Testis (tissue), 2 donors: ENCODE measurements at regions not wholly inside any gene's neighbourhood (a gene's known extent, or its start where the extent isn't known, plus 50 kb on each side); places are given as distances from the start of the nearest gene placed in this dataset.

Experiments
- POLR2A ChIP-seq: fragments of 450-650 bp; IDR thresholded peaks from one replicate; pipeline ENCODE4 v1.6.1; 2017; ENCODE audit warnings: antibody characterized with exemption, mild to moderate bottlenecking, moderate library complexity
- TF ChIP-seq, protein P1 (sequence below), 3 experiments: fragments of 450-650 bp in 2 of 3; fragments of 200-600 bp in 1 of 3; sonication (generic) in 1 of 3; IDR thresholded peaks; one replicate each; pipeline ENCODE4 v1.5.1; 2016 to 2019; ENCODE audit warnings: antibody characterized with exemption in 3 of 3, mild to moderate bottlenecking in 2 of 3, moderate library complexity in 1 of 3

DNA sequence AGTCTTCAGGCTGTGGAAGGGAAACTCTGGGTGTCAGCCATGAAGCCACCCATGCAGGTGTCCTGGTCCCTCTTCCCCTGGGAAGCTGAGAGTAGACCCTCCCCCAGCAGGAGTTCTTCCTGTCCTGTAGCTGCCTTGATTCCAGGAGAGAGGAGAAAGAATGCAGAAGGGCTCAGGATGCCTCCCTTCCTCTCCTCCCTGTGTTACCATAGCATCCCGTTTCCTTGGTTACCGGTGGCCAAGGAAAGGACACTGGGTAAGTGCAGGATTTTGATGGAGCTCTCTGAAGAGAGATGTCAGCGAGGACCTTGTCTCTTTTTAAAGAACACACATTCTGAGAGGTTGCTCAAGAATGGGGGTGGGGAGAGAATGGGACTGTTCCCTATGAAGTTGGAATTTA is 304.1 kb upstream of the N4BP1 start:
- TF ChIP-seq, protein P1, sequence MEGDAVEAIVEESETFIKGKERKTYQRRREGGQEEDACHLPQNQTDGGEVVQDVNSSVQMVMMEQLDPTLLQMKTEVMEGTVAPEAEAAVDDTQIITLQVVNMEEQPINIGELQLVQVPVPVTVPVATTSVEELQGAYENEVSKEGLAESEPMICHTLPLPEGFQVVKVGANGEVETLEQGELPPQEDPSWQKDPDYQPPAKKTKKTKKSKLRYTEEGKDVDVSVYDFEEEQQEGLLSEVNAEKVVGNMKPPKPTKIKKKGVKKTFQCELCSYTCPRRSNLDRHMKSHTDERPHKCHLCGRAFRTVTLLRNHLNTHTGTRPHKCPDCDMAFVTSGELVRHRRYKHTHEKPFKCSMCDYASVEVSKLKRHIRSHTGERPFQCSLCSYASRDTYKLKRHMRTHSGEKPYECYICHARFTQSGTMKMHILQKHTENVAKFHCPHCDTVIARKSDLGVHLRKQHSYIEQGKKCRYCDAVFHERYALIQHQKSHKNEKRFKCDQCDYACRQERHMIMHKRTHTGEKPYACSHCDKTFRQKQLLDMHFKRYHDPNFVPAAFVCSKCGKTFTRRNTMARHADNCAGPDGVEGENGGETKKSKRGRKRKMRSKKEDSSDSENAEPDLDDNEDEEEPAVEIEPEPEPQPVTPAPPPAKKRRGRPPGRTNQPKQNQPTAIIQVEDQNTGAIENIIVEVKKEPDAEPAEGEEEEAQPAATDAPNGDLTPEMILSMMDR (IDR thresholded peaks at IDR 0.05), result no peak
- TF ChIP-seq POLR2A, result no peak
